Right atrium auricular region (tissue), 2 donors: ENCODE measurements at regions not wholly inside any gene's neighbourhood (a gene's known extent, or its start where the extent isn't known, plus 50 kb on each side); places are given as distances from the start of the nearest gene placed in this dataset.

ENCODE experiments used
- DNase-seq: peaks from one replicate; pipeline ENCODE4 v3.0.0-alpha.2; 2019; ENCODE audit warnings: low spot score
- H3K27ac ChIP-seq, 2 donors: fragments of 200-600 bp; sonication (generic); 1 replicate in 1 of 2; 2 replicates in 1 of 2; pipeline ENCODE4 v1.5.1; 2016 to 2019
- H3K27me3 ChIP-seq, 2 donors: fragments of 200-600 bp; sonication (generic); one replicate each; pipeline versions ENCODE4 v1.5.1 to v1.6.0; 2017 to 2019
- H3K36me3 ChIP-seq: fragments of 200-600 bp; sonication (generic); one replicate; pipeline ENCODE4 v1.5.1; 2016
- H3K4me1 ChIP-seq, 2 donors: fragments of 200-600 bp; sonication (generic); one replicate each; pipeline versions ENCODE4 v1.5.1 to v1.6.0; 2017 to 2019
- H3K4me3 ChIP-seq, 2 donors: fragments of 200-600 bp; sonication (generic); 1 replicate in 1 of 2; 2 replicates in 1 of 2; pipeline ENCODE4 v1.5.1; 2017 to 2019; ENCODE audit warnings: mild to moderate bottlenecking in 1 of 2, moderate library complexity in 1 of 2
- H3K9me3 ChIP-seq, 2 donors: fragments of 200-600 bp; sonication (generic); one replicate each; pipeline ENCODE4 v1.5.1; 2019
- TF ChIP-seq, protein P1 (sequence below), 2 donors: fragments of 200-600 bp; sonication (generic); IDR thresholded peaks; one replicate each; pipeline ENCODE4 v1.5.1; 2019; ENCODE audit warnings: antibody characterized with exemption in 2 of 2

GRCh38 chr18:27353273-27353672 lies 168.2 kb upstream of the CHST9 start:
- no peak overlapping the region for H3K4me3 ChIP-seq
- no peaks in the 10 kb centered on the region for H3K9me3 ChIP-seq
- TF ChIP-seq, protein P1, sequence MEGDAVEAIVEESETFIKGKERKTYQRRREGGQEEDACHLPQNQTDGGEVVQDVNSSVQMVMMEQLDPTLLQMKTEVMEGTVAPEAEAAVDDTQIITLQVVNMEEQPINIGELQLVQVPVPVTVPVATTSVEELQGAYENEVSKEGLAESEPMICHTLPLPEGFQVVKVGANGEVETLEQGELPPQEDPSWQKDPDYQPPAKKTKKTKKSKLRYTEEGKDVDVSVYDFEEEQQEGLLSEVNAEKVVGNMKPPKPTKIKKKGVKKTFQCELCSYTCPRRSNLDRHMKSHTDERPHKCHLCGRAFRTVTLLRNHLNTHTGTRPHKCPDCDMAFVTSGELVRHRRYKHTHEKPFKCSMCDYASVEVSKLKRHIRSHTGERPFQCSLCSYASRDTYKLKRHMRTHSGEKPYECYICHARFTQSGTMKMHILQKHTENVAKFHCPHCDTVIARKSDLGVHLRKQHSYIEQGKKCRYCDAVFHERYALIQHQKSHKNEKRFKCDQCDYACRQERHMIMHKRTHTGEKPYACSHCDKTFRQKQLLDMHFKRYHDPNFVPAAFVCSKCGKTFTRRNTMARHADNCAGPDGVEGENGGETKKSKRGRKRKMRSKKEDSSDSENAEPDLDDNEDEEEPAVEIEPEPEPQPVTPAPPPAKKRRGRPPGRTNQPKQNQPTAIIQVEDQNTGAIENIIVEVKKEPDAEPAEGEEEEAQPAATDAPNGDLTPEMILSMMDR (IDR thresholded peaks at IDR 0.05): no peak
- H3K27ac ChIP-seq: no peak overlapping the region
- no peaks in the 10 kb centered on the region for H3K4me1 ChIP-seq
- DNase-seq: no peak
- no peaks in the 10 kb centered on the region for H3K27me3 ChIP-seq
- H3K36me3 ChIP-seq: no peaks in the 10 kb centered on the region

DNA sequence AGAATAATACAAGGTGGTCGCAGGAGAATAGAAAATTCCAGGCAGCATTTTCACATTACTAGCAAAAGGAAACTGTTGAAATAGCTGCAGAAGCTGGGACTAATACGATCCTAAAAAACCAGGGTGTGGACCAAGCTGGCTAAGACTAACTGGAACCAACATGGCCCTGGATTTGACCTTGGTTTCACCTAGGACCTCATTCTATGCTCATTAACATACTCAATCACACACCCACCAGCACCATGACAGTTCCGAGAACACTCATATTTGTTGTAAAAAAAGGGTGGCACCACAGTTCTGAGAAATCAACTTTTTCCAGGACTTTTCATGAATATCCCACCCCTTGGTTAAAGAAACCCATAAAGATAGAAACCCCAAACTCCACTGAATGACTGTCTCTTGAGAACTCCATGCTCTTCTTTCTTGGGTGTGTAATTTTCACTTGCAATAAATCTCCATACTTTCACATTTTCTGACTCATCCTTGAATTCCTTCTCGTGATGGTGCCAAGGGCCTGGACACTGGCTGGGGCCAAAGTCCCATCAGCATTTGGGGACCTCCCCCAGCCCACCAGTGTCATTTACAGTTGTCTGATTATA lies 164.3 kb upstream of the CHST9 start:
- Histone ChIP-seq H3K36me3 (no peaks in the 10 kb centered on the region), H3K9me3 (no peaks in the 10 kb centered on the region), H3K27me3 (no peaks in the 10 kb centered on the region), H3K4me1 (no peaks in the 10 kb centered on the region), H3K27ac (no peak overlapping the region), H3K4me3 (no peak overlapping the region)
- TF ChIP-seq, protein P1 (IDR thresholded peaks at IDR 0.05): no peak
- DNase-seq: no peak

GRCh38 chr18:27331606-27332005 lies 146.5 kb upstream of the CHST9 start:
- no peak overlapping the region for H3K27ac ChIP-seq
- H3K27me3 ChIP-seq: no peaks in the 10 kb centered on the region
- no peak for DNase-seq
- TF ChIP-seq, protein P1 (IDR thresholded peaks at IDR 0.05): no peak
- no peaks in the 10 kb centered on the region for H3K36me3 ChIP-seq
- no peaks in the 10 kb centered on the region for H3K4me1 ChIP-seq
- no peak overlapping the region for H3K4me3 ChIP-seq
- H3K9me3 ChIP-seq: no peaks in the 10 kb centered on the region

- no peaks in the 10 kb centered on the region for H3K9me3 ChIP-seq
- no peaks in the 10 kb centered on the region for H3K36me3 ChIP-seq
- no peak overlapping the region for H3K4me3 ChIP-seq
- DNase-seq: no peak
- no peak overlapping the region for H3K27ac ChIP-seq
- no peaks in the 10 kb centered on the region for H3K4me1 ChIP-seq
- TF ChIP-seq, protein P1 (IDR thresholded peaks at IDR 0.05): no peak
- no peaks in the 10 kb centered on the region for H3K27me3 ChIP-seq
These were observed 129.9 kb upstream of the CHST9 start for GRCh38 chr18:27314996-27315395.

DNA sequence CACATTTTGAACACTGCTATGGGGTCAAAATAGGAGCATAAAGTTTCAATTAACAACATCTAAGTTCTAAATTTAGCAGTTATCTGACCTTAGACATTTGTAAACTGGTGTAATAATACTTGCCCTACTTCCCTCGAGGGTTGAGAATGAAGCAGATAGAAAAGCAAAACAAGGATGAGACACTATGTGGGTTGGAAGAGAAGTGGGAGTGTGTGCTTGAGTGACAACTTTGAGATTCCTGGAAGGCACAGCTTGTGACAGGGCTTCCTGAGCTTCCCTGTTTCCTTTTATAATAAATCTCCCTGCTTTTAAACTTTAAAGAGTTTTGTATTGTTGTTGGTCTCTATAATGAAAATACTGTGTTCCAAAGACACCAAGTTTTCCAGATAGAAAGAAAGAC lies 128.6 kb upstream of the CHST9 start:
- H3K27me3 ChIP-seq: no peaks in the 10 kb centered on the region
- no peak overlapping the region for H3K27ac ChIP-seq
- H3K4me3 ChIP-seq: no peak overlapping the region
- H3K9me3 ChIP-seq: no peaks in the 10 kb centered on the region
- DNase-seq: no peak
- TF ChIP-seq, protein P1 (IDR thresholded peaks at IDR 0.05): no peak
- H3K36me3 ChIP-seq: no peaks in the 10 kb centered on the region
- H3K4me1 ChIP-seq: no peaks in the 10 kb centered on the region

DNA sequence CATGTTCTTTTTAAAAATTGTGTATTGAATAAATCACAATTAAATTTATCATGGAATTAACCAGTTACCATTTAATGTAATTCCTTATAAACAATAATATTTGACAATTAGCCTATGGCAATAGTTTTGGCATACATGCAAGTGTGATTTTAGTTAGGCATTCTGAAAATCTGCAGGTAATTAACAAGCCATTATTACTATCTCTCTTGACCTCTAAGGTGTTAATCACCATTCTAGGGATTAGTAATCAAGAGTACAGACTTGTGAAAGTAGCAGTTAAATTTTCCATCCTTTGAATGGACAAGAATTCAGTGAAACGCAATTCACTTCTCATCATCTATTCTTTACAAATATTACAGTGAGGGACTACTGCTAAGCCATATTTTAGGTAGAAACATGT lies 127.7 kb upstream of the CHST9 start:
- no peaks in the 10 kb centered on the region for H3K4me1 ChIP-seq
- no peaks in the 10 kb centered on the region for H3K9me3 ChIP-seq
- no peaks in the 10 kb centered on the region for H3K27me3 ChIP-seq
- H3K36me3 ChIP-seq: no peaks in the 10 kb centered on the region
- H3K4me3 ChIP-seq: no peak overlapping the region
- no peak overlapping the region for H3K27ac ChIP-seq
- DNase-seq: no peak
- TF ChIP-seq, protein P1 (IDR thresholded peaks at IDR 0.05): no peak
